BLaER1 treated with 17β-estradiol and CSF1 and Interleukin-3, amounts not matched to agents 10 nM and 100 nM (cell line): ENCODE measurements at regions not wholly inside any gene's neighbourhood (a gene's known extent, or its start where the extent isn't known, plus 50 kb on each side); places are given as distances from the start of the nearest gene placed in this dataset.

ENCODE experiments used
- H3K27ac ChIP-seq, 11 experiments: shearing (Covaris generic); formaldehyde crosslinking; 2 replicates each; pipeline ENCODE4 v1.8.1; 2022
- H3K27me3 ChIP-seq, 11 experiments: shearing (Covaris generic); formaldehyde crosslinking; 2 replicates each; pipeline ENCODE4 v1.8.1; 2022
- H3K36me3 ChIP-seq, 11 experiments: shearing (Covaris generic); formaldehyde crosslinking; 2 replicates each; pipeline ENCODE4 v1.8.1; 2022
- H3K4me1 ChIP-seq, 10 experiments: shearing (Covaris generic); formaldehyde crosslinking; 2 replicates each; pipeline ENCODE4 v1.8.1; 2022
- H3K4me2 ChIP-seq, 11 experiments: shearing (Covaris generic); formaldehyde crosslinking; 2 replicates each; pipeline ENCODE4 v1.8.1; 2022
- H3K4me3 ChIP-seq, 10 experiments: shearing (Covaris generic); formaldehyde crosslinking; 2 replicates each; pipeline ENCODE4 v1.8.1; 2022
- H3K9ac ChIP-seq, 11 experiments: shearing (Covaris generic); formaldehyde crosslinking; 2 replicates each; pipeline ENCODE4 v1.8.1; 2022
- H3K9me3 ChIP-seq, 11 experiments: shearing (Covaris generic); formaldehyde crosslinking; replicated peaks in 1 of 11; 2 replicates each; pipeline ENCODE4 v1.8.1; 2022
- H4K20me1 ChIP-seq, 11 experiments: shearing (Covaris generic); formaldehyde crosslinking; 2 replicates each; pipeline ENCODE4 v1.8.1; 2022
- Cebpa-rat ChIP-seq, 11 experiments: shearing (Covaris generic); IDR thresholded peaks; 2 replicates each; pipeline ENCODE4 v1.8.1; 2022

DNA sequence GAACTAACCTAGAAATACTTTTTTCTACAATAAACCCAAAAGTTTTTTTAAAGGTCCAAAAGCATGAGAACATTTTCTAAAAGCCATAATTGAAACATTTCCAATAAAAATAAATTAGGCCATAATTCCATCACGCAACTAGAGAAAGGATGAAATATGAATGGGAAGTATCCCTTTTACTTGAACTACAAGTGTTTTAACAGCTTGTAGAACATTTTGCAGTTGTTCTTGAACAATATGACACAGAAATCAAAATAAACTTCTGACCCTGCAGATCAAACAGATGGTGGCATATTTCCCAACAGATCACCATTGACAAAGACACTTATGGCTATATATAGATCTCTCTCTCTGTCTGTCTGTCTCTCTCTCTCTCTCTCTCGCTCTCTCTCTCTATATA lies 624.4 kb downstream of the PSAT1 start:
- TF ChIP-seq Cebpa-rat (IDR thresholded peaks at IDR 0.05): no peak
- Histone ChIP-seq H3K4me1 (0 out of 20 replicates have a peak, but pooled peaks cover 0 to 2% (median 0%) of the 10 kb centered on the region in 10 experiments), H3K4me3 (no peak overlapping the region), H3K36me3 (peaks cover 0 to 3% (median 0%) of the 10 kb centered on the region in 11 experiments; a peak in 1 of 22 replicates), H4K20me1 (no peaks in the 10 kb centered on the region), H3K27ac (no peak overlapping the region), H3K4me2 (no peak overlapping the region), H3K9me3 (peaks cover 18 to 23% (median 22%) of the 10 kb centered on the region in 11 experiments), H3K27me3 (no peaks in the 10 kb centered on the region), H3K9ac (no peak overlapping the region)

DNA sequence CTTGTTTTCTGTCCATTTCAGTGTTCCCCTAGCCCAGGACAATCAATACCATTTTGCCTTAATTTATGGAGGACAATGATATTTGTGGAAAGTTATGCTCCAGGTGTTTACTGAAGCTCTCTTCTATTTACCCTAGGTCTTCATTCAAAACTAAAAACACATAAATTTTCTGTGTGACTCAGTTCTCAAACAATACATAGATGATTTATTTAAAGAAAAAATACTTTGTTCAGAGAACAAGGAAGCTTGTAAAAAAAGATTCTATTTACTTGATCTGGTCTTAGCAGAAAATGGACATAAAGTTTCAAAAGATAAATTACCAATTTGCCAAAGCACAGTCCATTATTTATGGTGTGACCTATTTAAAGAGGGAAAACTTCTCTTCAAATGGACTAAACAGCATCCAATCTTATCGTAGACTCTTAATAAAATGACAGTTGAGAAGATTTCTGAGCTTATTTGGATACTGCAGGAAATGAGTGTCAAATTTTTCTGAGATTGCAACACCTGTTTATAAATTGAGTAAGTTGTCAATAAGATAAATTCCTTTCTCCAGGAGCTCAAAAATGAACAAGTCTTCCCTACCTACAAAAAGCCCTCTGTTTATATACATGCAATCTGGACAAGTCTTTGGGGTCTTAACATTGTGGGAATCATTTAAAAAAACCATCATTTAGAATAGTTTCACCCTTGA lies 627.2 kb downstream of the PSAT1 start:
- H3K36me3 ChIP-seq: no peaks in the 10 kb centered on the region
- no peak overlapping the region for H3K4me2 ChIP-seq
- H3K9me3 ChIP-seq: no peaks in the 10 kb centered on the region
- H3K4me1 ChIP-seq: peaks cover 0 to 5% (median 0%) of the 10 kb centered on the region in 10 experiments; a peak in 2 of 20 replicates
- TF ChIP-seq Cebpa-rat (IDR thresholded peaks at IDR 0.05): no peak
- no peaks in the 10 kb centered on the region for H4K20me1 ChIP-seq
- no peak overlapping the region for H3K4me3 ChIP-seq
- no peaks in the 10 kb centered on the region for H3K27me3 ChIP-seq
- no peak overlapping the region for H3K27ac ChIP-seq
- no peak overlapping the region for H3K9ac ChIP-seq

DNA sequence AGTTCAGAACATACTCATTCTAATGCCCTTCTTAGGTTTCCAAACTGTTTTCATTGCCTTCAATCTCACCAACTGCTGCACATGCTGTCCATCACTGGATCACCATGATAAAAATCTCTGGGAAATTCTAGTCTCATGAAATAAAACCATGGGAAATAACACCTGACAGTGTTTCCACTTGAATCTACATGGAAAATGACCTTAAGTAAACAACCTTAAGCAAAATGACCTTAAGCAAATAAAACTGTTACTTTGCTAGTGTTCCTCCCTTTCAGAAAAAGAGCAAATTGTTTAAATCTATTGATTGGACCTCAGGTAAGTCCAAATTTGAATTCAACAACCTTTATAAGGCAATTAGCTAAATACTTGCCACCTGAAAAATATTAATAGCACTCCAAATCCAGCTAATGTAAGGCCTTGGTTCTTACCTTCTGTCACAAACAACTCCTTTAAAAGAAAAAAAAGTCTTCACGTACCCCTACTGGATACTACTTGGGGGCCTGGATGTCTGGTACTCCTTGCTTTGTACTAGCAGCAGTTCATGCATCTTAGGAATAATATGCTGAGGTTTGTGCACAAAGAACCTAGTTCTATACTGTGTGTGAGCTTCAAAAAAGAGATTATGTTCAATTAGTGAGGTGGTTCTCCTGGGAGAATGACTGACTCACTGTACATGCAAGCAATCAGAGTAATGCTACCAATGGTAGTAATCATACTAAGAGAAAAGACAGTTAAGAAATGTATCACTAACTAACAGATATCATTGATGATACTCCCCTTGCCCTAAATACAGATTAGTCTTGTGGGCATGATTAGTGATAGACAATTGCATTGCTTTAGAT lies 630.4 kb downstream of the PSAT1 start:
- Histone ChIP-seq H3K9ac (no peak overlapping the region), H3K4me3 (no peak overlapping the region), H4K20me1 (no peaks in the 10 kb centered on the region), H3K4me1 (peaks cover 0 to 5% (median 0%) of the 10 kb centered on the region in 10 experiments; a peak in 2 of 20 replicates), H3K27ac (no peak overlapping the region), H3K36me3 (no peaks in the 10 kb centered on the region), H3K4me2 (no peak overlapping the region), H3K9me3 (0 out of 22 replicates have a peak, but pooled peaks cover 0 to 3% (median 0%) of the 10 kb centered on the region in 11 experiments), H3K27me3 (no peaks in the 10 kb centered on the region)
- no peak for TF ChIP-seq Cebpa-rat (IDR thresholded peaks at IDR 0.05)

DNA sequence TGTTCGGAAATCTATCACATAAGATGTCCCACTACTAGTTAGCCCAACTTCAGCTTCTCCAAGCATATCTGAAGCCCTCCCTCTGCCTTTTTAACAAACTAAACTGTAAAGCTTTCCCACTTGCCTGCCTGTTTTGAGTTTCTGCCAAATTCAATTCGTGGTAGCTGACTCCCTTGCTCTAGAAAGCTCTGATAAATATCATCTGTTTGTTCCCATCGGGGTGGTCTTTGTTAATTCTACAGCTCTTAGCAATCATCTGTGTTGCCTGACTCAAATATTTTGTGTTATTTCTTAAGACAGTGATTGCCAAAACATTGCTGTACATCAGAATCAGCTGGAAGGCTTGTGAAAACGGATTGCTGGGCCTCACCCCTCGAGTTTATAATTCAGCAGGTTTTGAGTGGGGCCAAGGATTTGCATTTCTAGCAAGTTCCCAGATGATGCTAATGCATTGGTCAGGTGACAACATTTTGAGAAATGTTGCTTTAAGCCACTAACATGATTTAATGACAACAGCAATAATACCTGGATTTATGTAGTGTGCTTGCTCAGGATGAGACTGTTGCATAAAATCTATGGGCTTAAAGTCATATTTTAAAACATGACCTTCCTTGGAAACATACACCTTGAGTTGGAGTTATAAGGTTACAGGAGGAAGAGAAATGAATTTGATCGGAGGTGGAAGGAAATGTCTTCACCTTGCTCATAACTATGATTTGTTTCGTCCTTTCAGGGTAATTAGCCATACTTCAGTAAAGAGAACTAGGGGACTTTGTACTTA lies 631.9 kb downstream of the PSAT1 start:
- 0 out of 22 replicates have a peak, but pooled peaks cover 0 to 3% (median 0%) of the 10 kb centered on the region in 11 experiments for H3K9me3 ChIP-seq
- no peak overlapping the region for H3K4me2 ChIP-seq
- no peak overlapping the region for H3K9ac ChIP-seq
- H3K4me1 ChIP-seq: peaks cover 0 to 5% (median 0%) of the 10 kb centered on the region in 10 experiments; a peak in 2 of 20 replicates
- H3K27me3 ChIP-seq: no peaks in the 10 kb centered on the region
- H3K4me3 ChIP-seq: no peak overlapping the region
- no peak for TF ChIP-seq Cebpa-rat (IDR thresholded peaks at IDR 0.05)
- no peaks in the 10 kb centered on the region for H3K36me3 ChIP-seq
- H4K20me1 ChIP-seq: no peaks in the 10 kb centered on the region
- H3K27ac ChIP-seq: no peak overlapping the region

DNA sequence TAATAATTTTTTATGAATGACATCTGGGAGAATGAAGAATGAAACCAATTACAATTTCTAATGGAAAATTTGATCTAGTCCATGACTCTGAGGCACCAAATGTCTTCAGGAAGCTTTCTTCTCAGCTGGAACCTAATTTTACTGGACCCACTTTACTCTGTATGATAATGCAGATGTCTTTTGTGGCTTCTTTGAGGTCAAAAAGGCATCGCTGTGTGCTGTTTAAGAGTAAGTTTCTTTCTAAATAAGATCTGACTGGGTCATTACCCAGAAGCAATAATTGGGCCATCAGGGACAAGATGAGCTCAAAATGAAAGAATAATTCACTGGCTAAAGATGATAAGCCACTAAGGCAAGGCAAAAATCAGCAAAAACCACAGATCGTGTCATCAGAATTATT lies 633.4 kb downstream of the PSAT1 start:
- TF ChIP-seq Cebpa-rat (IDR thresholded peaks at IDR 0.05): no peak
- Histone ChIP-seq H3K4me1 (peaks cover 0 to 5% (median 0%) of the 10 kb centered on the region in 10 experiments; a peak in 2 of 20 replicates), H3K27me3 (no peaks in the 10 kb centered on the region), H3K36me3 (no peaks in the 10 kb centered on the region), H4K20me1 (no peaks in the 10 kb centered on the region), H3K4me3 (no peak overlapping the region), H3K27ac (no peak overlapping the region), H3K9ac (no peak overlapping the region), H3K9me3 (0 out of 22 replicates have a peak, but pooled peaks cover 0 to 3% (median 0%) of the 10 kb centered on the region in 11 experiments), H3K4me2 (no peak overlapping the region)

- Histone ChIP-seq H3K4me2 (no peak overlapping the region), H3K4me3 (no peak overlapping the region), H3K27me3 (no peaks in the 10 kb centered on the region), H3K9me3 (0 out of 22 replicates have a peak, but pooled peaks cover 0 to 3% (median 0%) of the 10 kb centered on the region in 11 experiments), H3K27ac (no peak overlapping the region), H4K20me1 (no peaks in the 10 kb centered on the region), H3K36me3 (no peaks in the 10 kb centered on the region), H3K9ac (no peak overlapping the region), H3K4me1 (no peaks in the 10 kb centered on the region)
- no peak for TF ChIP-seq Cebpa-rat (IDR thresholded peaks at IDR 0.05)
Observed at GRCh38 chr9:78932849-78933627, 636.1 kb downstream of the PSAT1 start.

GRCh38 chr9:78934880-78935279 lies 636.9 kb upstream of the TLE4 start:
- Histone ChIP-seq H3K36me3 (no peaks in the 10 kb centered on the region), H3K4me3 (no peak overlapping the region), H3K9me3 (0 out of 22 replicates have a peak, but pooled peaks cover 0 to 3% (median 0%) of the 10 kb centered on the region in 11 experiments), H3K9ac (no peak overlapping the region), H3K27ac (no peak overlapping the region), H4K20me1 (no peaks in the 10 kb centered on the region), H3K4me2 (no peak overlapping the region), H3K4me1 (no peaks in the 10 kb centered on the region), H3K27me3 (no peaks in the 10 kb centered on the region)
- no peak for TF ChIP-seq Cebpa-rat (IDR thresholded peaks at IDR 0.05)

- Histone ChIP-seq H3K27ac (no peak overlapping the region), H3K27me3 (no peaks in the 10 kb centered on the region), H3K4me1 (no peaks in the 10 kb centered on the region), H4K20me1 (no peaks in the 10 kb centered on the region), H3K36me3 (no peaks in the 10 kb centered on the region), H3K9ac (no peak overlapping the region), H3K4me3 (no peak overlapping the region), H3K9me3 (no peaks in the 10 kb centered on the region), H3K4me2 (no peak overlapping the region)
- no peak for TF ChIP-seq Cebpa-rat (IDR thresholded peaks at IDR 0.05)
Observed at GRCh38 chr9:78938821-78939220, 632.9 kb upstream of the TLE4 start.
